Epithelial cell of proximal tubule (primary cell): ENCODE measurements at regions not wholly inside any gene's neighbourhood (a gene's known extent, or its start where the extent isn't known, plus 50 kb on each side); places are given as distances from the start of the nearest gene placed in this dataset.

Experiments used
- DNase-seq: peaks from one replicate; pipeline ENCODE4 v3.0.0-alpha.2; 2011; ENCODE audit warnings: low read depth
- H3K4me3 ChIP-seq: 2 replicates; pipeline ENCODE4 v1.5.1; 2011; ENCODE audit warnings: low read depth, mild to moderate bottlenecking, low read length
- CTCF ChIP-seq: conservative IDR thresholded peaks from 2 replicates; pipeline ENCODE4 v1.5.1; 2012; ENCODE audit warnings: low read depth, mild to moderate bottlenecking, low read length

DNA sequence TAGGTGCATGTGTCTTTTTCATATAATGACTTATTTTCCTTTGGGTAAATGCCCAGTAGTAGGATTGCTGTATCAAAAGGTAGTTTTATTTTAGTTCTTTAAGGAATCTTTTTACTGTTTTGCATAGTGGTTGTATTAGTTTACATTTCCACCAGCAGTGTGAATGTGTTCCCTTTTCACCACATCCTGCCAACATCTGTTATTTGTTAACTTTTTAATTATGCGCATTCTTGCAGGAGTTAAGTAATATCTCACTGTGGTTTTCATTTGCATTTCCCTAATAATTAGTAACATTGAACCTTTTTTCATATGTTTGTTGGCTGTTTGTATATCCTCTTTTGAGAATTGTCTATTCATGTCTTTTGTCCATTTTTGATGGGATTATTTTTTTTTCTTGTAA is 1761.9 kb downstream of the PLA2G4A start:
- DNase-seq, result peak; percentile 3
- no peak overlapping the region for H3K4me3 ChIP-seq
- no peak for TF ChIP-seq CTCF

DNA sequence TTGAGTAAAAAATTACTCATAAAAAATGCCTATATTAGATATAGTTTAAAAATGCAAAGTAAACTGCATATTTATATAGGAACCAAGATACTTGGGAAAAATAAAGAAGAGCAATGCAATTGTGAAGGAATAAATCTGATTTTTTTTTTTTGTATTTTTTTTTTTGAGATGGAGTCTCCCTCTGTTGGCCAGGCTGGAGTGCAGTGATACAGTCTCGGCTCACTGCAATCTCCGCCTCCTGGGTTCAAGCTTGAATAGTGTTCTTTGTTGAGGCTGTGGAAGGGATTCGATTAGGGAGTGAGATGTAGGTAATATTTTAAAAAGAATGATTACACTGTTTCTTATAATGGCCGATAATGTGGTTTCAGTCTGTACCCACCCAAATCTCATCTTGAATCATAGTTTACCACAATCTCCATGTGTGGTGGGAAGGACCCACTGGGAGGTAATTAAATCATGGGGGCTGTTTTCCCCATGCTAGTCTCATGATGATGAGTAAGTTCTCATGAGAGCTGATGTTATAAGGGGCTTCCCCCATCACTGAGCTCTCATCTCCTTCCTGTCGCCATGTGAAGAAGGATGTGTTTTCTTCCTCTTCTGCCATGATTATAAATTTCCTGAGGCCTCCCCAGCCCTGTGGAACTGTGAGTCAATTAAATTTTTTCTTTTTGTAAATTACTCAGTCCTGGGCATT is 1765.9 kb downstream of the PLA2G4A start:
- DNase-seq, result no peak
- no peak overlapping the region for H3K4me3 ChIP-seq
- TF ChIP-seq CTCF, result peak; percentile 51

GRCh38 chr1:188599313-188599712 is 1770.6 kb downstream of the PLA2G4A start:
- no peak for TF ChIP-seq CTCF
- no peak overlapping the region for H3K4me3 ChIP-seq
- no peak for DNase-seq

DNA sequence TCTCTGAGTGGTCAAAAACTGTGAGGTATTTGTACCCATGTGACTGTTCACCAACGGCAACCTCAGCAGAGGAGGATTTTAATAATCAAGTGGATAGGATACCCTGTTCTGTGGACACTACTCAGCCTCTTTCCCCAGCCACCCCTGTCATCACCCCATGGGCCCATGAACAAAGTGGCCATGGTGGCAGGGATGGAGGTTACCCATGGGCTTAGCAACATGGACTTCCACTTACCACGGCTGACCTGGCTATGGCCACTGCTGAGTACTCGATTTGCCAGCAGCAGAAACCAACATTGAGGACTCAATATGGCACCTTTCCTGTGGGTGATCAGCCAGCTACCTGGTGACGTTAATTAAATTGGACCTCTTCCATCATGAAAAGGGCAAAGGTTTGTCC is 1782.7 kb downstream of the PLA2G4A start:
- TF ChIP-seq CTCF, result no peak
- no peak for DNase-seq
- no peak overlapping the region for H3K4me3 ChIP-seq

GRCh38 chr1:188615321-188615720 is 1786.6 kb downstream of the PLA2G4A start:
- TF ChIP-seq CTCF, result no peak
- H3K4me3 ChIP-seq, result no peak overlapping the region
- no peak for DNase-seq

DNA sequence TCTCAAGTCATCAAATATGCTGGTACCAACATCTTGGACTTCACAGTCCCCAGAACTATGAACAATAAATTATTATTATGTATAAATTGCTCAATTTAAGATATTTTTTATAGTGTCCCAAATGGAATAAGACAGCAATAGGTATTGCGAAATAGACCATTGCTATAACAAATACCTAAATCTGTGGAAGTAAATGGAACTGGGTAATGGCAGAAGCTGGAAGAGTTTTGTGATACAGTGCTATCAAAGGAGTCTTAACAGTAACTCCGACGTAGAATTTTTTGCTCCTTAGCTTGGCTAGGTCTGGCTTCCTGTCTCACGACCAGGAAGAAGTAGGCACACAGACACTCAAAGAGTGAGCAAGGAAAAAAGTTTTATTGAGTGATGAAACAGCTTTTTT is 1791.5 kb downstream of the PLA2G4A start:
- no peak for DNase-seq
- no peak for TF ChIP-seq CTCF
- H3K4me3 ChIP-seq, result no peak overlapping the region

DNA sequence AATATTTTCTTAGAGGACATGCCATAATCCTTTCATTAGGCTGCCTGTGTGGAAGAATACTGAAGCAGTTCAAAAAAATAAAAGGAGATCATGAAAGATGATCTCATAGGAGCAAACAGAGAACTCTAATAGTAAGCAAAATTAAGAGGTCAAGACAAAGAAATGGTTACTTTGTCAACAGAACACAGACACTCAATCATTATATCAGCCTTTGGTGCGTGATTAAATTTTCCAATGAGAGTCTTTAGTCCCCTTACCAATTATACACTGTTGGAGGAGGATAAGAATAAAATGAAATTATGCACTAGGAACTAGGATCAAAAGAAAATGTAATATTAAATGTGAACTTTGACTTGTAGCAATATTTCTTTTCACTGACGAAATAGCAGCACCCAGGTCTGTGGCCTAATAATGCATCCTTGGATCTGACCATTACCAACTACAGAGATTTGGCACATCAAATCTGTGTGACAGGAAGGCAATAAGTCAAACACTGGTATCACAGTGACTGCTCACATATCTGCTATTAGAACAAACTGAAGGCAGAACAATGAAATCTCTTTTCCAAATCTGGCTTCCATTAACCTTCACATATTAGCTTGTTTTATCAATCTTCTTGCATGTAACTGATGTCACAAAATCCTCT is 1812.9 kb downstream of the PLA2G4A start:
- H3K4me3 ChIP-seq, result no peak overlapping the region
- no peak for TF ChIP-seq CTCF
- no peak for DNase-seq
